ENCODE measurements at regions not wholly inside any gene's neighbourhood (a gene's known extent, or its start where the extent isn't known, plus 50 kb on each side); places are given as distances from the start of the nearest gene placed in this dataset.

DNA sequence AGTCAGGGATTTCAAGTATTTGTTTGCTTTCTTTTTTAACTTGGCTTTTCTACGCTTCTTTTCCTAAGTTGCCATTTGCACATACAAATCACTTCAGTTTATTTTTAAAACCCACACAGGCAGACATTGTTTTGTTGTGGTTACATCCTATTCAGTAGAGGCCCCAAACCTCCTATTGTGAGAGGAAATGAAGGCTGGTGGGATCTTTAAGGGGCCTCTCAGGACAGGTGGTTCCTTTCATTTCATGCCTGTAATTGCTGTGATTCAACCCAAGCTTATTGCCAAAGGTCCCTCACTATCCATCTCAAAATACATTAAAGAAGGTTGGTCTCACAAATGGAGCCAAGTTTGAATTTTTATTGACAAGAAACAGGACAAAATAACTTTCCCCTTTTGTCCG lies 257.1 kb downstream of the ADAMTS20 start:
- TF ChIP-seq, protein P1, sequence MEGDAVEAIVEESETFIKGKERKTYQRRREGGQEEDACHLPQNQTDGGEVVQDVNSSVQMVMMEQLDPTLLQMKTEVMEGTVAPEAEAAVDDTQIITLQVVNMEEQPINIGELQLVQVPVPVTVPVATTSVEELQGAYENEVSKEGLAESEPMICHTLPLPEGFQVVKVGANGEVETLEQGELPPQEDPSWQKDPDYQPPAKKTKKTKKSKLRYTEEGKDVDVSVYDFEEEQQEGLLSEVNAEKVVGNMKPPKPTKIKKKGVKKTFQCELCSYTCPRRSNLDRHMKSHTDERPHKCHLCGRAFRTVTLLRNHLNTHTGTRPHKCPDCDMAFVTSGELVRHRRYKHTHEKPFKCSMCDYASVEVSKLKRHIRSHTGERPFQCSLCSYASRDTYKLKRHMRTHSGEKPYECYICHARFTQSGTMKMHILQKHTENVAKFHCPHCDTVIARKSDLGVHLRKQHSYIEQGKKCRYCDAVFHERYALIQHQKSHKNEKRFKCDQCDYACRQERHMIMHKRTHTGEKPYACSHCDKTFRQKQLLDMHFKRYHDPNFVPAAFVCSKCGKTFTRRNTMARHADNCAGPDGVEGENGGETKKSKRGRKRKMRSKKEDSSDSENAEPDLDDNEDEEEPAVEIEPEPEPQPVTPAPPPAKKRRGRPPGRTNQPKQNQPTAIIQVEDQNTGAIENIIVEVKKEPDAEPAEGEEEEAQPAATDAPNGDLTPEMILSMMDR (conservative IDR thresholded peaks at IDR 0.05): no peak
- no peaks in the 10 kb centered on the region for H3K36me3 Mint-ChIP-seq (ENCODE audit: low read depth)
- no peak overlapping the region for H3K4me3 Mint-ChIP-seq
- H3K27ac Mint-ChIP-seq (ENCODE audit: unreplicated experiment): no peak overlapping the region
- H3K9me3 Mint-ChIP-seq: peaks cover 4% of the 10 kb centered on the region
- peaks cover 12% of the 10 kb centered on the region for H3K4me1 Mint-ChIP-seq
- DNase-seq (ENCODE audit: low read depth, low spot score): no peak
- H3K27me3 Mint-ChIP-seq (ENCODE audit: low read depth): no peaks in the 10 kb centered on the region

DNA sequence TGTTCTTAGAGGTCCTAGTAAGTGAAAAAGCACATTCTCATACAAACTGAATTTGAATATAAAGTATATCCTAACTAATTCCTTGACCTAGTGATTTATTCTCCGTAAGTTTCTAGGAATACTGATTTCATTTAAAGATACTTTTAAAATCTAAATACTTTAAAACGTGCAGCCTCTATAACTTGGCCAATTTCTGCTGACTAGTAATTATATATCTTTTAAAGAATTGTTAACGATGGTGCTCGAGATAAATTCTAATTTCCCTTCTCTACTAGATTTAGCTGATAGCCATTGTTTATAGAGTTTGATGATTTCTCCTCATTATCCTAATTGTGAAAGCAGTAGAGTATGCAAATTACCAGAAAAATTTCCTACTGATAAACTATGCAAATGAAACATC lies 257.9 kb downstream of the ADAMTS20 start:
- Mint-ChIP-seq H3K36me3 (ENCODE audit: low read depth) (no peaks in the 10 kb centered on the region), H3K27ac (ENCODE audit: unreplicated experiment) (no peak overlapping the region), H3K4me1 (peaks cover 14% of the 10 kb centered on the region), H3K4me3 (no peak overlapping the region), H3K27me3 (ENCODE audit: low read depth) (no peaks in the 10 kb centered on the region), H3K9me3 (peaks cover 4% of the 10 kb centered on the region)
- TF ChIP-seq, protein P1 (conservative IDR thresholded peaks at IDR 0.05): no peak
- no peak for DNase-seq (ENCODE audit: low read depth, low spot score)

DNA sequence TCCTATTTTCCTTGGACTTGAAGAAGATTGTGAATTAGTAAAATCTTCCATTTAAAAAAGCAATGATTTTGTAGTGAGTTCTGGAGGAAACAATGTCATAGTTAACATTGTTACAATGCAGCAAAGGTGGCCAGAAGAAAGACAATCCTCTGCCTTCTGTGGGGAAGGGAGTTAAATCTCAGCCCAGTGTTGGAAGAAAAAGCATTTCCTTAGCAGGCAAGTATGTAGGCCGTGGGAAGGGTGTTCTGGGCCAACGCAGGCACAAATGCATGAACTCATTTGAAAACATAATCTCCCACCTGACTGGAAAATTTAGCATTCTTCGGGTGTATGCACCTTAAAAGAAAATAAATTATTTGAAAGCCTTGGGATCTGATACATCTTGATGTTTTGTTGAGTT lies 258.6 kb downstream of the ADAMTS20 start:
- no peak overlapping the region for H3K4me3 Mint-ChIP-seq
- TF ChIP-seq, protein P1 (conservative IDR thresholded peaks at IDR 0.05): no peak
- no peak overlapping the region for H3K27ac Mint-ChIP-seq (ENCODE audit: unreplicated experiment)
- H3K4me1 Mint-ChIP-seq: peaks cover 22% of the 10 kb centered on the region
- DNase-seq (ENCODE audit: low read depth, low spot score): no peak
- H3K9me3 Mint-ChIP-seq: peaks cover 4% of the 10 kb centered on the region
- no peaks in the 10 kb centered on the region for H3K36me3 Mint-ChIP-seq (ENCODE audit: low read depth)
- no peaks in the 10 kb centered on the region for H3K27me3 Mint-ChIP-seq (ENCODE audit: low read depth)

DNA sequence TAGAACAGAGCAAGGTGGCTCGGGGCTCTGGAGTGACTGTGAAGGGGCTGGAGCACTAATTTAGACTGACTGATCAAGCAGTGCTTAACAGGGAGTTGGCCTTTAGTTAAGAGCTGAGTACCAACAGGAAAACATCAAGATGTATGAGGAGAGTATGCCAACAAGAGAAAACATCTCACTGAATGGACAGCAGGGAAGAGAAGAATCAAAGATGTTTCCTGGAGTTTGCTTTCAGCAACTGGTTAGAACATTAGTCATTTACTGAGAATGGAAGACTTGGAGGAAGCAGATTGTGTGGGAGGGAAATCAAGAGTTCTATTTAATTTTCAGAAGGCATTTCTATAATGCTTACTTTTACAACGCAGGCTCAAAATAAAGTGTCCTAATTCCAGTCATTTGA lies 259.3 kb downstream of the ADAMTS20 start:
- no peak for DNase-seq (ENCODE audit: low read depth, low spot score)
- Mint-ChIP-seq H3K27me3 (ENCODE audit: low read depth) (no peaks in the 10 kb centered on the region), H3K4me3 (no peak overlapping the region), H3K4me1 (peaks cover 26% of the 10 kb centered on the region), H3K36me3 (ENCODE audit: low read depth) (no peaks in the 10 kb centered on the region), H3K27ac (ENCODE audit: unreplicated experiment) (no peak overlapping the region), H3K9me3 (peaks cover 4% of the 10 kb centered on the region)
- TF ChIP-seq, protein P1 (conservative IDR thresholded peaks at IDR 0.05): no peak

DNA sequence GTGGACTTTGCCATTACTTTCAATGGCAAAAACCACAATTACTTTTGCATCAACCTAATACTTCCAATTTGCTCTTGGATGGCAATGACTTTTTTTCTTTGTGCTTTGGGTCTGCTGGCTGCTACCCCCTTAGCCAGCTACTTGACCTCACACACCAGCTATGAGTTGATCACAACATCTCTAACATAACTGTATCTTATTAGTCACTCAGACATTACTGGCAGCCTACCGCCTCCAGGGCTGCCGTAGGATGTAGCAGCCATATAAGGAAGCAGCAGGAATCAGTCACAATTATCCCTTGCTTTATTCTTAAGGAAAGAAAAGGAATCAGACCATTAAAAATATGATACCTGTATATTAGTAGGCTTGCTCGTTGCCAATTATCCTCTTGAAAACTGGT lies 260.5 kb downstream of the ADAMTS20 start:
- Mint-ChIP-seq H3K9me3 (no peaks in the 10 kb centered on the region), H3K27me3 (ENCODE audit: low read depth) (no peaks in the 10 kb centered on the region), H3K4me1 (peaks cover 26% of the 10 kb centered on the region), H3K27ac (ENCODE audit: unreplicated experiment) (peak overlapping the region; percentile 20), H3K4me3 (no peak overlapping the region), H3K36me3 (ENCODE audit: low read depth) (no peaks in the 10 kb centered on the region)
- DNase-seq (ENCODE audit: low read depth, low spot score): no peak
- TF ChIP-seq, protein P1 (conservative IDR thresholded peaks at IDR 0.05): no peak

DNA sequence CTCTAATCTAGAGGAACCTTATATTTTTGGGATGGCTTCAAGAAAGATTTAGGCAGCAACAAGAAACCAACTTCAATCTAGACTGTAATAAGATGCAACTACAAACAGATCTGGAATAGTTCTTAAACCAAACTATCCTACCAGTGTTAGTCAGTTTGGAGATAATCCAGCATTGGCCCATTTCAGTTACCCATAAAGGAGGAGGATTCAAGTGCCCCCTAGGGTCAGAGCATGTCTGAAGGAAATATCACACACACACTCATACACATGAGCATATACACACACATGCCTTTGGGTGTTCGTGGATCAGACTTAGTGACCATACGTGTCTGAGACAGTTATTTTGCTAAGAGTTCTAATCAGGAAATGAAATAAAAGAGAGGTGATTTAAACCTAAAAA lies 261.2 kb downstream of the ADAMTS20 start:
- peaks cover 26% of the 10 kb centered on the region for H3K4me1 Mint-ChIP-seq
- H3K9me3 Mint-ChIP-seq: no peaks in the 10 kb centered on the region
- H3K36me3 Mint-ChIP-seq (ENCODE audit: low read depth): no peaks in the 10 kb centered on the region
- H3K27me3 Mint-ChIP-seq (ENCODE audit: low read depth): no peaks in the 10 kb centered on the region
- no peak overlapping the region for H3K4me3 Mint-ChIP-seq
- TF ChIP-seq, protein P1 (conservative IDR thresholded peaks at IDR 0.05): no peak
- DNase-seq (ENCODE audit: low read depth, low spot score): no peak
- H3K27ac Mint-ChIP-seq (ENCODE audit: unreplicated experiment): no peak overlapping the region
